IMR-90 (cell line): ENCODE measurements at regions not wholly inside any gene's neighbourhood (a gene's known extent, or its start where the extent isn't known, plus 50 kb on each side); places are given as distances from the start of the nearest gene placed in this dataset.

Experiments
- ATAC-seq: fragments of 200-7000 bp; cut with Tn5 transposase; 2 replicates; pipeline ENCODE4 v1.9.1; 2020; ENCODE audit warnings: low read depth, mild to moderate bottlenecking, moderate library complexity
- BruUV-seq: library from RNA; stranded (reverse); fragments of 400-500 nt; replicated peaks from 2 replicates; lab custom pipeline; 2021; lab: Mats Ljungman, UMichigan
- CTCF ChIA-PET: fragments of 300-600 bp; formaldehyde crosslinking; extraction: SDS; loops from one replicate; lab custom pipeline; 2021; ENCODE audit warnings: antibody characterized with exemption; lab: Yijun Ruan, JAX
- POLR2A ChIA-PET: fragments of 300-600 bp; sonication (Branson Sonifier 250); formaldehyde crosslinking; loops from one replicate; lab custom pipeline; 2022; ENCODE audit warnings: antibody characterized with exemption; ENCODE audit not compliant: unreplicated experiment; lab: Charles Lee
- DNase-seq: peaks from one replicate; pipeline ENCODE4 v3.0.0; 2013
- H2AFZ ChIP-seq: replicated peaks from 2 replicates; pipeline ENCODE3; 2013; ENCODE audit warnings: low read length, mild to moderate bottlenecking; ENCODE audit not compliant: poor library complexity
- H2AK5ac ChIP-seq: 2 replicates; pipeline ENCODE4 v1.6.1; 2013; ENCODE audit warnings: low read depth, low read length, inconsistent platforms
- H2AK9ac ChIP-seq: replicated peaks from 2 replicates; pipeline ENCODE3; 2013; ENCODE audit warnings: mild to moderate bottlenecking, low read depth, low read length, moderate library complexity; ENCODE audit not compliant: poor library complexity
- H2BK120ac ChIP-seq: 2 replicates; pipeline ENCODE4 v1.6.1; 2013; ENCODE audit warnings: low read depth, low read length, inconsistent platforms
- H2BK15ac ChIP-seq: 3 replicates; pipeline ENCODE4 v1.6.1; 2013; ENCODE audit warnings: low read depth, low read length, inconsistent platforms
- H2BK20ac ChIP-seq: 2 replicates; pipeline ENCODE4 v1.6.1; 2013; ENCODE audit warnings: low read depth, mild to moderate bottlenecking, inconsistent platforms, low read length, moderate library complexity
- H2BK5ac ChIP-seq: 2 replicates; pipeline ENCODE4 v1.6.1; 2013; ENCODE audit warnings: mild to moderate bottlenecking, low read depth, low read length, inconsistent platforms; ENCODE audit not compliant: poor library complexity, severe bottlenecking
- H3K14ac ChIP-seq: replicated peaks from 2 replicates; pipeline ENCODE4 v1.6.1; 2013; ENCODE audit warnings: low read depth, low read length, inconsistent platforms
- H3K18ac ChIP-seq: 2 replicates; pipeline ENCODE4 v1.6.1; 2013; ENCODE audit warnings: low read depth, low read length, control low read depth
- H3K23ac ChIP-seq: 2 replicates; pipeline ENCODE4 v1.6.1; 2013; ENCODE audit warnings: low read depth, low read length, inconsistent platforms
- H3K27ac ChIP-seq: 2 replicates; pipeline ENCODE4 v1.5.1; 2013; ENCODE audit warnings: mild to moderate bottlenecking, control low read depth, low read length; ENCODE audit not compliant: insufficient read depth
- H3K27me3 ChIP-seq: 2 replicates; pipeline ENCODE4 v1.6.1; 2013; ENCODE audit warnings: low read length; ENCODE audit not compliant: control insufficient read depth, insufficient read depth
- H3K36me3 ChIP-seq: 2 replicates; pipeline ENCODE4 v1.6.1; 2013; ENCODE audit warnings: low read length, mixed read lengths; ENCODE audit not compliant: control insufficient read depth, insufficient read depth
- H3K4ac ChIP-seq: 2 replicates; pipeline ENCODE4 v1.6.1; 2013; ENCODE audit warnings: low read depth, low read length, inconsistent platforms
- H3K4me1 ChIP-seq: 2 replicates; pipeline ENCODE4 v1.6.1; 2013; ENCODE audit warnings: low read length, mixed read lengths; ENCODE audit not compliant: control insufficient read depth, insufficient read depth
- H3K4me2 ChIP-seq: 2 replicates; pipeline ENCODE4 v1.6.1; 2013; ENCODE audit warnings: low read depth, mild to moderate bottlenecking, control low read depth, low read length, moderate library complexity
- H3K4me3 ChIP-seq: 2 replicates; pipeline ENCODE4 v1.5.1; 2013; ENCODE audit warnings: low read depth, mild to moderate bottlenecking, control low read depth, low read length, moderate library complexity; ENCODE audit not compliant: insufficient read depth
- H3K56ac ChIP-seq: 2 replicates; pipeline ENCODE4 v1.6.1; 2013; ENCODE audit warnings: low read length, inconsistent platforms; ENCODE audit not compliant: insufficient read depth; ENCODE audit errors: extremely low read depth
- H3K79me1 ChIP-seq, 2 experiments: 2 replicates each; pipeline ENCODE4 v1.6.1; 2013; ENCODE audit warnings: low read length in 2 of 2, inconsistent platforms in 1 of 2, low read depth in 1 of 2
- H3K9ac ChIP-seq: 2 replicates; pipeline ENCODE4 v1.6.1; 2013; ENCODE audit warnings: low read depth, low read length, control low read depth
- H3K9me1 ChIP-seq: 2 replicates; pipeline ENCODE4 v1.6.1; 2013; ENCODE audit warnings: low read length, inconsistent platforms; ENCODE audit not compliant: insufficient read depth
- H3K9me3 ChIP-seq: 2 replicates; pipeline ENCODE4 v1.6.1; 2013; ENCODE audit warnings: low read length; ENCODE audit not compliant: control insufficient read depth, insufficient read depth
- H4K20me1 ChIP-seq: 2 replicates; pipeline ENCODE4 v1.6.1; 2013; ENCODE audit warnings: low read length, inconsistent platforms; ENCODE audit not compliant: insufficient read depth
- H4K5ac ChIP-seq: 2 replicates; pipeline ENCODE4 v1.6.1; 2013; ENCODE audit warnings: mild to moderate bottlenecking, low read depth, low read length, control low read depth
- H4K8ac ChIP-seq, 2 experiments: 2 replicates each; pipeline ENCODE4 v1.6.1; 2013; ENCODE audit warnings: low read depth in 2 of 2, low read length in 2 of 2, control low read depth in 1 of 2, inconsistent platforms in 1 of 2
- H4K91ac ChIP-seq: 2 replicates; pipeline ENCODE4 v1.6.1; 2013; ENCODE audit warnings: low read depth, low read length, inconsistent platforms; ENCODE audit not compliant: insufficient read depth
- BHLHE40 ChIP-seq: fragments of 150-350 bp; IDR thresholded peaks from 2 replicates; pipeline ENCODE4 v1.6.1; 2016; ENCODE audit warnings: mild to moderate bottlenecking, low read depth, low read length
- CHD1 ChIP-seq: IDR thresholded peaks from 2 replicates; pipeline ENCODE4 v1.6.1; 2012; ENCODE audit warnings: low read depth, low read length, improper control_type of control experiment
- MAFK ChIP-seq: IDR thresholded peaks from 2 replicates; pipeline ENCODE4 v1.6.1; 2012; ENCODE audit warnings: low read depth, low read length, improper control_type of control experiment
- MAZ ChIP-seq: IDR thresholded peaks from 2 replicates; pipeline ENCODE4 v1.6.1; 2012; ENCODE audit warnings: low read depth, mild to moderate bottlenecking, low read length, improper control_type of control experiment, moderate library complexity, borderline replicate concordance
- WGBS, 2 experiments: methylation state at CpG; one replicate each; pipeline versions ENCODE4 v1.1.5 to v1.1.7; 2013; ENCODE audit warnings: missing lambda C conversion rate in 2 of 2; ENCODE audit not compliant: insufficient read length in 1 of 2; ENCODE audit errors: extremely low coverage in 2 of 2; 5-methylcytosine and 5-hydroxymethylcytosine counted together
- dilution Hi-C: fragments of 300-500 bp; cut with HindIII; formaldehyde crosslinking; loops from one replicate; pipeline ENCODE4 v1.14.3; 2018; ENCODE audit warnings: low sequenced_read_pairs; ENCODE audit not compliant: unreplicated experiment
- in situ Hi-C: fragments of 300-500 bp; cut with MboI; formaldehyde crosslinking; loops from 3 replicates; pipeline ENCODE4 v1.14.3; 2019; ENCODE audit warnings: low sequenced_read_pairs, inconsistent platforms, mixed read lengths
- intact Hi-C: fragments of 100-400 bp; cut with micrococcal nuclease; formaldehyde crosslinking; loops from 2 replicates; pipeline ENCODE4 v1.10.0; 2022

DNA sequence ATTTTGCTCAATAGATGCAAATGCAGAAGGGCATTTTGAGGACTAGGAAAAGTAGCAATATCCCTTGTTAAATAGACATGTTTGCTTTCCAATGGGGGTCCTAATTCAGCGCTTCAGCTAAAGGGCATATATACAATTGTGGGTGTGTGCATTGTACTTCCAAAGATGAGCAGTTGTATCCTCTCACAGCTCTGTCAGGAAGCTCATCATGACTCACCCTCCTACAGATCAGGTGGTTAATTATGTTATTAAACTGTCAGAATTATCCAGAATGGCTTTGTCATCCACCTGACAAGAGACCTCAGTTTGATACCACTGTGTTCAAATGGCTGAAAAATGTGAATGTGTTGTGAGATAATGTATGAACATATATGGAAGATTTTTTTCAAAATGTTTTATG, 252.2 kb upstream of the MTNR1B start:
- Histone ChIP-seq H2AK5ac (no peak overlapping the region), H2BK20ac (no peak overlapping the region), H4K91ac (no peak overlapping the region), H4K8ac (no peak overlapping the region), H3K14ac (no peak overlapping the region), H3K4me2 (no peak overlapping the region), H4K20me1 (no peaks in the 10 kb centered on the region), H3K4me1 (no peaks in the 10 kb centered on the region), H3K4me3 (no peak overlapping the region), H2BK15ac (no peak overlapping the region), H3K9me3 (no peaks in the 10 kb centered on the region), H3K18ac (no peak overlapping the region), H3K27me3 (no peaks in the 10 kb centered on the region), H3K27ac (no peak overlapping the region), H2BK120ac (no peak overlapping the region), H3K36me3 (no peaks in the 10 kb centered on the region), H3K56ac (no peak overlapping the region), H3K9ac (no peak overlapping the region), H2AFZ (no peak overlapping the region), H4K5ac (no peak overlapping the region), H3K23ac (no peak overlapping the region), H3K79me1 (no peaks in the 10 kb centered on the region), H3K4ac (no peak overlapping the region), H2AK9ac (no peak overlapping the region), H2BK5ac (no peak overlapping the region), H3K9me1 (no peaks in the 10 kb centered on the region)
- in situ Hi-C loops, result no loop called here
- no CpG with 5 or more reads among the region's 1 CpG for WGBS, 2 experiments
- ChIA-PET POLR2A (no interaction called here), CTCF (no interaction called here)
- intact Hi-C loops, result no loop called here
- DNase-seq (no peak), ATAC-seq (no peak)
- no TSS peak for BruUV-seq
- TF ChIP-seq MAZ, result no peak
- no peak for TF ChIP-seq MAFK
- no peak for TF ChIP-seq BHLHE40
- no peak for TF ChIP-seq CHD1
- dilution Hi-C loops, result no loop called here
